HEK293 (cell line): ENCODE measurements at regions not wholly inside any gene's neighbourhood (a gene's known extent, or its start where the extent isn't known, plus 50 kb on each side); places are given as distances from the start of the nearest gene placed in this dataset.

Experiments used
- CTCF ChIA-PET: fragments of 350-600 bp; formaldehyde crosslinking; extraction: SDS; loops from one replicate; lab custom pipeline; 2021; ENCODE audit warnings: antibody characterized with exemption; lab: Yijun Ruan, JAX
- POLR2A ChIA-PET: fragments of 300-600 bp; formaldehyde crosslinking; extraction: SDS; loops from one replicate; lab custom pipeline; 2020; ENCODE audit warnings: antibody characterized with exemption, inconsistent platforms; lab: Yijun Ruan, JAX
- H3K27ac ChIP-seq: fragments of 200-500 bp; sonication (Bioruptor generic); 2 replicates; pipeline ENCODE4 v1.5.1; 2014; ENCODE audit warnings: low read depth, low read length, control low read depth, inconsistent platforms; ENCODE audit errors: extremely low read depth
- H3K36me3 ChIP-seq, 2 experiments: fragments of 200-500 bp in 1 of 2; sonication (Bioruptor generic) in 1 of 2; 1 replicate in 1 of 2; 2 replicates in 1 of 2; pipeline ENCODE4 v1.5.1; 2014 to 2017; ENCODE audit warnings: inconsistent platforms in 2 of 2, low read length in 2 of 2; ENCODE audit not compliant: control insufficient read depth in 2 of 2, insufficient read depth in 1 of 2
- H3K4me1 ChIP-seq: fragments of 200-500 bp; sonication (Bioruptor generic); 2 replicates; pipeline ENCODE4 v1.5.1; 2014; ENCODE audit warnings: mild to moderate bottlenecking, low read length, inconsistent platforms; ENCODE audit not compliant: control insufficient read depth, insufficient read depth
- H3K4me3 ChIP-seq: 2 replicates; pipeline ENCODE4 v1.5.1; 2011; ENCODE audit warnings: low read depth, mild to moderate bottlenecking, control low read depth, low read length, moderate library complexity
- H3K9me3 ChIP-seq: fragments of 200-500 bp; sonication (Bioruptor generic); 2 replicates; pipeline ENCODE4 v1.5.1; 2014; ENCODE audit warnings: low read depth, low read length, inconsistent platforms; ENCODE audit not compliant: control insufficient read depth, insufficient read depth
- YY1 ChIP-seq: fragments of 450-650 bp; formaldehyde crosslinking; IDR thresholded peaks from 2 replicates; pipeline ENCODE4 v1.5.1; 2018; ENCODE audit warnings: missing biosample characterization, missing genetic modification characterization
- ZIC2 ChIP-seq: fragments of 450-650 bp; formaldehyde crosslinking; IDR thresholded peaks from 2 replicates; pipeline ENCODE4 v1.5.1; 2016; ENCODE audit warnings: missing biosample characterization, missing genetic modification characterization
- ZNF133 ChIP-seq: fragments of 450-650 bp; formaldehyde crosslinking; IDR thresholded peaks from 2 replicates; pipeline ENCODE4 v1.5.1; 2016; ENCODE audit warnings: missing biosample characterization, missing genetic modification characterization
- ZNF239 ChIP-seq: fragments of 450-650 bp; formaldehyde crosslinking; IDR thresholded peaks from 2 replicates; pipeline ENCODE4 v1.5.1; 2016; ENCODE audit warnings: missing biosample characterization, missing genetic modification characterization
- ZNF335 ChIP-seq: fragments of 450-650 bp; formaldehyde crosslinking; conservative IDR thresholded peaks from 2 replicates; pipeline ENCODE4 v1.5.1; 2016; ENCODE audit warnings: missing biosample characterization, missing genetic modification characterization
- ZNF529 ChIP-seq: fragments of 450-650 bp; formaldehyde crosslinking; IDR thresholded peaks from 2 replicates; pipeline ENCODE4 v1.5.1; 2017; ENCODE audit warnings: missing genetic modification characterization, missing biosample characterization; ENCODE audit not compliant: insufficient replicate concordance
- ZXDB ChIP-seq: fragments of 450-650 bp; formaldehyde crosslinking; IDR thresholded peaks from 2 replicates; pipeline ENCODE4 v1.5.1; 2016; ENCODE audit warnings: missing biosample characterization, missing genetic modification characterization
- TF ChIP-seq, protein P1 (sequence below): fragments of 450-650 bp; formaldehyde crosslinking; IDR thresholded peaks from 2 replicates; pipeline ENCODE4 v1.5.1; 2016; ENCODE audit warnings: missing biosample characterization, missing genetic modification characterization, low read depth
- TF ChIP-seq, protein P2 (sequence below): fragments of 450-650 bp; formaldehyde crosslinking; IDR thresholded peaks from 2 replicates; pipeline ENCODE4 v1.5.1; 2016; ENCODE audit warnings: missing biosample characterization, missing genetic modification characterization
- TF ChIP-seq, protein P3 (sequence below): fragments of 450-650 bp; formaldehyde crosslinking; IDR thresholded peaks from 2 replicates; pipeline ENCODE4 v1.5.0; 2017; ENCODE audit warnings: missing biosample characterization, missing genetic modification characterization, borderline replicate concordance
- TF ChIP-seq, protein P4 (sequence below): fragments of 450-650 bp; formaldehyde crosslinking; IDR thresholded peaks from 2 replicates; pipeline ENCODE4 v1.5.1; 2016; ENCODE audit warnings: missing biosample characterization, missing genetic modification characterization
- TF ChIP-seq, protein P5 (sequence below): fragments of 450-650 bp; formaldehyde crosslinking; IDR thresholded peaks from 2 replicates; pipeline ENCODE4 v1.5.1; 2016; ENCODE audit warnings: missing biosample characterization, missing genetic modification characterization, borderline replicate concordance

DNA sequence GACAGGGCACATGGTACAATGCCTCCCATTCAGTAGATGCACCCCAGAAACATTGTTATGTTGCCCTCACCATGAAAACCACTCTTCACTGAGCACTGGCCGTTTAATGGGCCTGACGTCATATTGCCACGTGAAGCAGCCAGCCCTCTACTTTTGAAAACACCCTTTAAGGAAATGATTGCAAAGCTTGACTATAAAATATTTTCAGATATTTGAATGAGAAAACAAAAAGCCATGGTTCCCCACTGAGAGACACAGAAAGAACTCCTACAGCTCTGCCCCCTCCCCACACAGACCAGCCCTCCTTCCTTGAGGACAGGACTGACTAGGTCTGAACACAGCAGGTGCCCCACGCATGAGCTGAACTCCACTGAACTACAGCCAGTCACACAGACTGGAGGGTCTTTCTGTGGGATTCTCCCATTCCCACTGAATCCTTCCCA lies 349.1 kb downstream of the ANAPC1 start (continued):
- TF ChIP-seq, protein P1, sequence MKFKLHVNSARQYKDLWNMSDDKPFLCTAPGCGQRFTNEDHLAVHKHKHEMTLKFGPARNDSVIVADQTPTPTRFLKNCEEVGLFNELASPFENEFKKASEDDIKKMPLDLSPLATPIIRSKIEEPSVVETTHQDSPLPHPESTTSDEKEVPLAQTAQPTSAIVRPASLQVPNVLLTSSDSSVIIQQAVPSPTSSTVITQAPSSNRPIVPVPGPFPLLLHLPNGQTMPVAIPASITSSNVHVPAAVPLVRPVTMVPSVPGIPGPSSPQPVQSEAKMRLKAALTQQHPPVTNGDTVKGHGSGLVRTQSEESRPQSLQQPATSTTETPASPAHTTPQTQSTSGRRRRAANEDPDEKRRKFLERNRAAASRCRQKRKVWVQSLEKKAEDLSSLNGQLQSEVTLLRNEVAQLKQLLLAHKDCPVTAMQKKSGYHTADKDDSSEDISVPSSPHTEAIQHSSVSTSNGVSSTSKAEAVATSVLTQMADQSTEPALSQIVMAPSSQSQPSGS (tag by site-specific recombination) = peak; percentile 78
- TF ChIP-seq YY1 = no peak
- TF ChIP-seq, protein P2, sequence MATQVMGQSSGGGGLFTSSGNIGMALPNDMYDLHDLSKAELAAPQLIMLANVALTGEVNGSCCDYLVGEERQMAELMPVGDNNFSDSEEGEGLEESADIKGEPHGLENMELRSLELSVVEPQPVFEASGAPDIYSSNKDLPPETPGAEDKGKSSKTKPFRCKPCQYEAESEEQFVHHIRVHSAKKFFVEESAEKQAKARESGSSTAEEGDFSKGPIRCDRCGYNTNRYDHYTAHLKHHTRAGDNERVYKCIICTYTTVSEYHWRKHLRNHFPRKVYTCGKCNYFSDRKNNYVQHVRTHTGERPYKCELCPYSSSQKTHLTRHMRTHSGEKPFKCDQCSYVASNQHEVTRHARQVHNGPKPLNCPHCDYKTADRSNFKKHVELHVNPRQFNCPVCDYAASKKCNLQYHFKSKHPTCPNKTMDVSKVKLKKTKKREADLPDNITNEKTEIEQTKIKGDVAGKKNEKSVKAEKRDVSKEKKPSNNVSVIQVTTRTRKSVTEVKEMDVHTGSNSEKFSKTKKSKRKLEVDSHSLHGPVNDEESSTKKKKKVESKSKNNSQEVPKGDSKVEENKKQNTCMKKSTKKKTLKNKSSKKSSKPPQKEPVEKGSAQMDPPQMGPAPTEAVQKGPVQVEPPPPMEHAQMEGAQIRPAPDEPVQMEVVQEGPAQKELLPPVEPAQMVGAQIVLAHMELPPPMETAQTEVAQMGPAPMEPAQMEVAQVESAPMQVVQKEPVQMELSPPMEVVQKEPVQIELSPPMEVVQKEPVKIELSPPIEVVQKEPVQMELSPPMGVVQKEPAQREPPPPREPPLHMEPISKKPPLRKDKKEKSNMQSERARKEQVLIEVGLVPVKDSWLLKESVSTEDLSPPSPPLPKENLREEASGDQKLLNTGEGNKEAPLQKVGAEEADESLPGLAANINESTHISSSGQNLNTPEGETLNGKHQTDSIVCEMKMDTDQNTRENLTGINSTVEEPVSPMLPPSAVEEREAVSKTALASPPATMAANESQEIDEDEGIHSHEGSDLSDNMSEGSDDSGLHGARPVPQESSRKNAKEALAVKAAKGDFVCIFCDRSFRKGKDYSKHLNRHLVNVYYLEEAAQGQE = no peak
- TF ChIP-seq, protein P3, sequence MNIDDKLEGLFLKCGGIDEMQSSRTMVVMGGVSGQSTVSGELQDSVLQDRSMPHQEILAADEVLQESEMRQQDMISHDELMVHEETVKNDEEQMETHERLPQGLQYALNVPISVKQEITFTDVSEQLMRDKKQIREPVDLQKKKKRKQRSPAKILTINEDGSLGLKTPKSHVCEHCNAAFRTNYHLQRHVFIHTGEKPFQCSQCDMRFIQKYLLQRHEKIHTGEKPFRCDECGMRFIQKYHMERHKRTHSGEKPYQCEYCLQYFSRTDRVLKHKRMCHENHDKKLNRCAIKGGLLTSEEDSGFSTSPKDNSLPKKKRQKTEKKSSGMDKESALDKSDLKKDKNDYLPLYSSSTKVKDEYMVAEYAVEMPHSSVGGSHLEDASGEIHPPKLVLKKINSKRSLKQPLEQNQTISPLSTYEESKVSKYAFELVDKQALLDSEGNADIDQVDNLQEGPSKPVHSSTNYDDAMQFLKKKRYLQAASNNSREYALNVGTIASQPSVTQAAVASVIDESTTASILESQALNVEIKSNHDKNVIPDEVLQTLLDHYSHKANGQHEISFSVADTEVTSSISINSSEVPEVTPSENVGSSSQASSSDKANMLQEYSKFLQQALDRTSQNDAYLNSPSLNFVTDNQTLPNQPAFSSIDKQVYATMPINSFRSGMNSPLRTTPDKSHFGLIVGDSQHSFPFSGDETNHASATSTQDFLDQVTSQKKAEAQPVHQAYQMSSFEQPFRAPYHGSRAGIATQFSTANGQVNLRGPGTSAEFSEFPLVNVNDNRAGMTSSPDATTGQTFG (tag by site-specific recombination) = no peak
- TF ChIP-seq, protein P4, sequence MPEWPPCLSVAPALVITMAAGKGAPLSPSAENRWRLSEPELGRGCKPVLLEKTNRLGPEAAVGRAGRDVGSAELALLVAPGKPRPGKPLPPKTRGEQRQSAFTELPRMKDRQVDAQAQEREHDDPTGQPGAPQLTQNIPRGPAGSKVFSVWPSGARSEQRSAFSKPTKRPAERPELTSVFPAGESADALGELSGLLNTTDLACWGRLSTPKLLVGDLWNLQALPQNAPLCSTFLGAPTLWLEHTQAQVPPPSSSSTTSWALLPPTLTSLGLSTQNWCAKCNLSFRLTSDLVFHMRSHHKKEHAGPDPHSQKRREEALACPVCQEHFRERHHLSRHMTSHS = no peak
- no peak for TF ChIP-seq ZXDB (tag by site-specific recombination)
- TF ChIP-seq, protein P5, sequence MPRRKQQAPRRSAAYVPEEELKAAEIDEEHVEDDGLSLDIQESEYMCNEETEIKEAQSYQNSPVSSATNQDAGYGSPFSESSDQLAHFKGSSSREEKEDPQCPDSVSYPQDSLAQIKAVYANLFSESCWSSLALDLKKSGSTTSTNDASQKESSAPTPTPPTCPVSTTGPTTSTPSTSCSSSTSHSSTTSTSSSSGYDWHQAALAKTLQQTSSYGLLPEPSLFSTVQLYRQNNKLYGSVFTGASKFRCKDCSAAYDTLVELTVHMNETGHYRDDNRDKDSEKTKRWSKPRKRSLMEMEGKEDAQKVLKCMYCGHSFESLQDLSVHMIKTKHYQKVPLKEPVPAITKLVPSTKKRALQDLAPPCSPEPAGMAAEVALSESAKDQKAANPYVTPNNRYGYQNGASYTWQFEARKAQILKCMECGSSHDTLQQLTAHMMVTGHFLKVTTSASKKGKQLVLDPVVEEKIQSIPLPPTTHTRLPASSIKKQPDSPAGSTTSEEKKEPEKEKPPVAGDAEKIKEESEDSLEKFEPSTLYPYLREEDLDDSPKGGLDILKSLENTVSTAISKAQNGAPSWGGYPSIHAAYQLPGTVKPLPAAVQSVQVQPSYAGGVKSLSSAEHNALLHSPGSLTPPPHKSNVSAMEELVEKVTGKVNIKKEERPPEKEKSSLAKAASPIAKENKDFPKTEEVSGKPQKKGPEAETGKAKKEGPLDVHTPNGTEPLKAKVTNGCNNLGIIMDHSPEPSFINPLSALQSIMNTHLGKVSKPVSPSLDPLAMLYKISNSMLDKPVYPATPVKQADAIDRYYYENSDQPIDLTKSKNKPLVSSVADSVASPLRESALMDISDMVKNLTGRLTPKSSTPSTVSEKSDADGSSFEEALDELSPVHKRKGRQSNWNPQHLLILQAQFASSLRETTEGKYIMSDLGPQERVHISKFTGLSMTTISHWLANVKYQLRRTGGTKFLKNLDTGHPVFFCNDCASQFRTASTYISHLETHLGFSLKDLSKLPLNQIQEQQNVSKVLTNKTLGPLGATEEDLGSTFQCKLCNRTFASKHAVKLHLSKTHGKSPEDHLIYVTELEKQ = no peak
- peak; percentile 51; the same call in 1 of the 2 replicates for TF ChIP-seq ZIC2 (tag by site-specific recombination)

DNA sequence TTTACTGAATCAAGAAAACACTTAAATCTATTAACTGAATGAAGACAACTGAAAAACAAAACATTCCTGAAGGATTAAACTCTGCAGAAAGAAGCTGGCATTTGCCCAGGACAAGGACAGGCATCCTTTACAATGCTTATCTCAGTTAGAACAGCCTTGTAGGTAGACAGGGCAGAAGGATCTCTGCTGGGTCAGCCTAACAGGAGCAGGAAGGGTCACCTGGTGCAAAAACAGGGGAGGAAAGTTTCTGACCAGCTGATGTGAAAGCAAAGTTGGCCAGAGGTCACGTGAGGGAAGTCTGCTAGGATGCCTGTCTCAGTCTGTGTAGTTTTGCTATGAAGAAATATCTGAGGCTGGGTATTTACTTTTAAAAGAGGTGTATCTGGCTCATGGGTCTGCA lies 348.6 kb downstream of the ANAPC1 start:
- Histone ChIP-seq H3K9me3 (no peaks in the 10 kb centered on the region), H3K4me3 (no peak overlapping the region), H3K4me1 (no peaks in the 10 kb centered on the region), H3K36me3 (no peaks in the 10 kb centered on the region), H3K27ac (no peak overlapping the region)
- ChIA-PET CTCF (interaction anchor here (0.6 kb wide), 1 partner anchor 398 kb away, joined by 3 read pairs; no protein-coding TSS in a partner anchor), POLR2A (no interaction called here)
- no peak for TF ChIP-seq ZNF529 (tag by site-specific recombination)
- no peak for TF ChIP-seq ZNF133 (tag by site-specific recombination)
- peak; percentile 14; the same call in 1 of the 2 replicates for TF ChIP-seq ZNF335 (tag by site-specific recombination)
- no peak for TF ChIP-seq ZNF239 (tag by site-specific recombination)
